ENCODE measurements at regions not wholly inside any gene's neighbourhood (a gene's known extent, or its start where the extent isn't known, plus 50 kb on each side); places are given as distances from the start of the nearest gene placed in this dataset.

- no peaks in the 10 kb centered on the region for H3K4me1 ChIP-seq (ENCODE audit: control insufficient read depth, insufficient read depth, low read length)
- intact Hi-C loops (cut with micrococcal nuclease), result no loop called here
- 25% methylated on average over 4 of the region's 5 CpGs for whole genome bisulfite sequencing (ENCODE audit: insufficient coverage)
- Mint-ChIP-seq H3K4me1 (no peaks in the 10 kb centered on the region), H3K9me3 (peaks cover 0 to 2% of the 10 kb centered on the region in 2 donors), H3K27ac (no peak overlapping the region), H3K4me3 (no peak overlapping the region), H3K27me3 (ENCODE audit: low read depth in 2 of 2) (peaks cover 0 to 2% of the 10 kb centered on the region in 2 donors), H3K36me3 (no peaks in the 10 kb centered on the region)
- TF ChIP-seq CTCF (IDR thresholded peaks at IDR 0.05), result no peak
- no peak for ATAC-seq
- H3K27ac ChIP-seq (ENCODE audit: low read length), result no peak overlapping the region
- H3K9me3 ChIP-seq (ENCODE audit: control insufficient read depth, insufficient read depth, low read length), result no peaks in the 10 kb centered on the region
- no peak for DNase-seq
- no peaks in the 10 kb centered on the region for H3K36me3 ChIP-seq (ENCODE audit: control insufficient read depth, insufficient read depth, low read length)
- no peaks in the 10 kb centered on the region for H3K27me3 ChIP-seq (ENCODE audit: control insufficient read depth, insufficient read depth, low read length)
- no peak overlapping the region for H3K4me3 ChIP-seq (ENCODE audit: low read length)
Observed at GRCh38 chr16:9378876-9379275, 287.4 kb downstream of the HAPSTR1 start.

- Mint-ChIP-seq H3K36me3 (no peaks in the 10 kb centered on the region), H3K27ac (no peak overlapping the region), H3K4me1 (no peaks in the 10 kb centered on the region), H3K27me3 (ENCODE audit: low read depth in 2 of 2) (peaks cover 0 to 2% of the 10 kb centered on the region in 2 donors), H3K4me3 (no peak overlapping the region), H3K9me3 (peaks cover 0 to 2% of the 10 kb centered on the region in 2 donors)
- Histone ChIP-seq H3K36me3 (ENCODE audit: control insufficient read depth, insufficient read depth, low read length) (no peaks in the 10 kb centered on the region), H3K27me3 (ENCODE audit: control insufficient read depth, insufficient read depth, low read length) (no peaks in the 10 kb centered on the region), H3K27ac (ENCODE audit: low read length) (no peak overlapping the region), H3K9me3 (ENCODE audit: control insufficient read depth, insufficient read depth, low read length) (no peaks in the 10 kb centered on the region), H3K4me3 (ENCODE audit: low read length) (no peak overlapping the region), H3K4me1 (ENCODE audit: control insufficient read depth, insufficient read depth, low read length) (no peaks in the 10 kb centered on the region)
- no peak for DNase-seq
- intact Hi-C loops (cut with micrococcal nuclease), result no loop called here
- 91% methylated on average over 1 of the region's 3 CpGs for WGBS (ENCODE audit: insufficient coverage)
- TF ChIP-seq CTCF (IDR thresholded peaks at IDR 0.05), result no peak
- no peak for ATAC-seq
Observed at GRCh38 chr16:9380221-9380620, 288.8 kb downstream of the HAPSTR1 start.

- Mint-ChIP-seq H3K27me3 (ENCODE audit: low read depth in 2 of 2) (peaks cover 0 to 2% of the 10 kb centered on the region in 2 donors), H3K9me3 (peaks cover 0 to 2% of the 10 kb centered on the region in 2 donors), H3K27ac (no peak overlapping the region), H3K4me3 (no peak overlapping the region), H3K36me3 (no peaks in the 10 kb centered on the region), H3K4me1 (no peaks in the 10 kb centered on the region)
- no peaks in the 10 kb centered on the region for H3K9me3 ChIP-seq (ENCODE audit: control insufficient read depth, insufficient read depth, low read length)
- intact Hi-C loops (cut with micrococcal nuclease), result no loop called here
- H3K27ac ChIP-seq (ENCODE audit: low read length), result no peak overlapping the region
- 78% methylated on average over 6 of the region's 6 CpGs for WGBS (ENCODE audit: insufficient coverage)
- H3K27me3 ChIP-seq (ENCODE audit: control insufficient read depth, insufficient read depth, low read length), result no peaks in the 10 kb centered on the region
- H3K4me3 ChIP-seq (ENCODE audit: low read length), result no peak overlapping the region
- no peaks in the 10 kb centered on the region for H3K4me1 ChIP-seq (ENCODE audit: control insufficient read depth, insufficient read depth, low read length)
- ATAC-seq, result no peak
- H3K36me3 ChIP-seq (ENCODE audit: control insufficient read depth, insufficient read depth, low read length), result no peaks in the 10 kb centered on the region
- DNase-seq, result no peak
- TF ChIP-seq CTCF (IDR thresholded peaks at IDR 0.05), result no peak
Observed at GRCh38 chr16:9381399-9381798, 290.0 kb downstream of the HAPSTR1 start.

- Mint-ChIP-seq H3K9me3 (peaks cover 0 to 2% of the 10 kb centered on the region in 2 donors), H3K27me3 (ENCODE audit: low read depth in 2 of 2) (peaks cover 0 to 2% of the 10 kb centered on the region in 2 donors), H3K4me3 (no peak overlapping the region), H3K27ac (no peak overlapping the region), H3K4me1 (no peaks in the 10 kb centered on the region), H3K36me3 (no peaks in the 10 kb centered on the region)
- H3K4me1 ChIP-seq (ENCODE audit: control insufficient read depth, insufficient read depth, low read length), result no peaks in the 10 kb centered on the region
- DNase-seq (no peak), ATAC-seq (no peak)
- TF ChIP-seq CTCF (IDR thresholded peaks at IDR 0.05), result no peak
- H3K36me3 ChIP-seq (ENCODE audit: control insufficient read depth, insufficient read depth, low read length), result no peaks in the 10 kb centered on the region
- intact Hi-C loops (cut with micrococcal nuclease), result no loop called here
- H3K27ac ChIP-seq (ENCODE audit: low read length), result no peak overlapping the region
- H3K4me3 ChIP-seq (ENCODE audit: low read length), result no peak overlapping the region
- H3K27me3 ChIP-seq (ENCODE audit: control insufficient read depth, insufficient read depth, low read length), result no peaks in the 10 kb centered on the region
- 80% methylated on average over 4 of the region's 4 CpGs for WGBS (ENCODE audit: insufficient coverage)
- H3K9me3 ChIP-seq (ENCODE audit: control insufficient read depth, insufficient read depth, low read length), result no peaks in the 10 kb centered on the region
Observed at GRCh38 chr16:9381905-9382304, 290.5 kb downstream of the HAPSTR1 start.
